Kidney glomerular epithelial cell (primary cell): ENCODE measurements at regions not wholly inside any gene's neighbourhood (a gene's known extent, or its start where the extent isn't known, plus 50 kb on each side); places are given as distances from the start of the nearest gene placed in this dataset.
A peak's percentile ranks its signal among the peaks of the same experiment; 100 is the strongest.

Source experiments
- DNase-seq: peaks from one replicate; lab custom pipeline; 2025; lab: John Stamatoyannopoulos, UW

- no peak for DNase-seq
Measured at GRCh38 chr6:104418839-104419238, 440.9 kb downstream of the HACE1 start.

DNA sequence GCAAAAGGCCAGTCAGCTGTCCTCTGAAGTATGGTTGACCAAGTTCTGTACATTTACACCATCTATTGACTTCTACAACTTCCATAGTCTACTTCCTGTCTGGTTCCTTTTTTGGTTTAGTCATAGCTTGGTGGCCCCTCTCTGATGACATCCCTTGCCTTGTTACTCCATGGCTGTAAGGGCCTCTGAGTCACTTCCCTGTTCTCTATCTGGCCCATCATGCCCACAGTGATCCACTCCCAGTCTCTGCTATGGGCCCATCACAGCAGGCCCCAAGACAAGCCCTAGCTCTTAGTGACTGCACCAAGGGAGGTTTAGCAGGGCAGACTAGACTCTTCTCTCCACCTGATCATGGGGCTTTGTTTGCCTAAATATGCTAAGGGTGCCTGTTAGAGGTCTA is 441.6 kb downstream of the HACE1 start:
- DNase-seq = no peak

- no peak for DNase-seq
Measured at GRCh38 chr6:104414723-104415122, 445.0 kb downstream of the HACE1 start.

DNA sequence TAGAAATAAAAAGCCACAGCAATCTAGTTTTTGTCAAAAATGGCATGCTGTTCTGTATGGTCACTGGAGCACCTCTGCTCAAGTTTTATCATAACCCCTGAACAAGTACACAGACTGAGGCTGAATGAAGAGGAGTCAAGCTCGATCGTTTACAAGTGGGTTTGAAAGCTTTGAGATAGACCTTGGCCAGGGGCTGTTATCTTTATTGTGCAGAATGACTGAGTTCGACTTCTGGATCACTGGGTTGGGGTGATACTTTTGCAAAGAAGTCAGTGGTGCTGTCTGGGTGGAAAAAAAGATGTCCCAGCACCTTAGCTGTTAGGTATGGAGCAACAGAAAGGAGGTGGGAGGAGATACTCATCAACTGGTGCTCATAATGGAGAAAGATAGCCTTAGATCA is 446.0 kb downstream of the HACE1 start:
- no peak for DNase-seq

DNA sequence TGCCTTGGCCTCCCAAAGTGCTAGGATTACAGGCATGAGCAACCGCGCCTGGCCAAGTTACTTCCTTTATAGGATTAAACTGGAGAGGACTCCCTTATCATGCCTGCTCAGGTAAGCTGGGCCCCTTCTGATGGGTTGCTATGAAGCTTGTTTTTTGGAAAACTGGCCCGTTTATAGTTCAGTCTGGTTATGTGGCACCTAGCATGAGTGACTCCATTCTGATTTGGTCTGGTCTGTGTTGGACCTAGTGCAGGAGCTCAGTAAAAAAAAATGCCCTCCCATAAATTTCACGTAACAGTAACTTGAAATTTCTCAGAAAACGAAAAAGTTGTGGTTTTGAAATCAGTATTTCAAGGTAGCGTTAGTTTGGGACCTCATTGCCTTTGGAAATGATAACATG is 448.4 kb downstream of the HACE1 start:
- DNase-seq = no peak

DNA sequence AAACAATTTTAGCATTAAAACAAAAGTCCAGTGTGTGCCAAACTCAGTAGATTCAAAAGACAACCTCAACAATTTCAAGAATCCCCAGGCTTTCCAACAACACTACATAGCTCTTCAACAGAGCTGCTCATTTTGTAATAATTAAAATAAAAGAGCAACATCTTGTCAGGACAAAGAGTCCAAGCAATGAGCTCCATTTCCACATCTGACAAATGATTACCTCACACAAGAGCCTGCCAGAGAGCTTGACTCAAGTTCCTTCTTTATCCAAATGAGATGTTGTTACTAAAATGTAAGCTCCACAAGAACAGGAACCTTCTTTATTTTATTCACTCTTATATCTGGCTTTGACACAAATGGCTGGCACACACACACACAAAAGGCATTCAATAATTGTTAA is 449.8 kb downstream of the HACE1 start:
- DNase-seq = no peak

GRCh38 chr6:104407957-104408356 is 451.8 kb downstream of the HACE1 start:
- no peak for DNase-seq

GRCh38 chr6:104404377-104404776 is 455.3 kb downstream of the HACE1 start:
- DNase-seq = no peak

DNA sequence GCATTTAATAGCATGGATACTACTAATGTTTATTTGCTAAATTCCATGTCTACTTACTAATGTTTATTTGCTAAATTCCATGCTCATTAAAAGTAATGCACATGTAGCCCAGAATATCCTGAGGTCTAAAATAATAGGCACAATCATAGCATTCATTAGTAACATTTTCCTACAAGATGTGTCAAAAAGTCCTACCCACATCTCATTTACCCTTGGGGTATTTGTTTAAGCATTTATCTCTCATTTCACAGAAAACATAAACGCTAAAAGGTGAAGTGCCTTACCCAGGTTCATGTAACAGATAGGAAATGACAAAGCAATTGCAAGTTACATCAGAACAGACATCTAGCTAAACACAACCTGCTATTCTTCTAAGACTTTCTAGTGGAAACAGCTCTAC is 457.1 kb downstream of the HACE1 start:
- DNase-seq = no peak

- DNase-seq = no peak
Measured at GRCh38 chr6:104401926-104402325, 457.8 kb downstream of the HACE1 start.

DNA sequence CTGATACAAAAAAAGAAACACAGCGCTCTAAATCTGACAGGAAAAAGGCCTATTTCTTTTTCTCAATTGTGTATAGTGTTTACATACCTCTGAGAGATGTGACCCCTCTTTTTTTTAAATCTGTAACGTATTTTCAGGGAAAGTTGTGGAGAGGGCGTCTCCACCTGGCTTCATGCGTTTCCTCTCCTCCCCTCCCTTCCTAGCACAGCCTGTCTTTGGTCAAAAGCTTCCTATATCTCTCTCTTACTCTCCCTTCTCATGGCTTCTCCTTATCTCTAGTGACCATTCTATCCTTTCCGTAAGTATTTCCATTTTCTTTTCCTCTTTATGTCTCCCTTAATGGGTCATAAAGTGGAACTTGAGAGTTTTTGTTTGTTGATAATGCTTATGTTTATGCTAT is 458.9 kb downstream of the HACE1 start:
- no peak for DNase-seq

DNA sequence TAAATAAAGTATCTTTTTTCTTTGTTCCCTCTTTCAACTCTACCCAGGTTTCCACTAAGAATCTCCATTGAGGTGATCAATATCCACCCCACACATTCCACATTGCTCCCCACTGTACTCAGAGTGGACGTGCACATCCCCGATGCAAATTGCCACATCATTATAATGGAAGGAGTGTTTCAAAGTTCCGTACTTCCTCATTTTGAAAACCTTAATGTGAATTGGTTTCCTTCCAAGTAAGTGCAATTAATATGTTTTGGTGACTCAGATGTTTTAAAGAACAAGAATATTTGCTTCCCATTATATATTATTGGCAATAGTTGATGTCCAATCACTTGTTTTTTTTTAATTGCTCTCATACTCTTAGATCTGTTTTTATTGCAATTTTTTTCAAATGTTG is 463.6 kb downstream of the HACE1 start:
- DNase-seq = no peak

GRCh38 chr6:104381907-104382306 is 477.8 kb downstream of the HACE1 start:
- DNase-seq = no peak

- DNase-seq = no peak
Measured at GRCh38 chr6:104365451-104366234, 494.1 kb downstream of the HACE1 start.

GRCh38 chr6:104357928-104358327 is 501.8 kb downstream of the HACE1 start:
- no peak for DNase-seq

DNA sequence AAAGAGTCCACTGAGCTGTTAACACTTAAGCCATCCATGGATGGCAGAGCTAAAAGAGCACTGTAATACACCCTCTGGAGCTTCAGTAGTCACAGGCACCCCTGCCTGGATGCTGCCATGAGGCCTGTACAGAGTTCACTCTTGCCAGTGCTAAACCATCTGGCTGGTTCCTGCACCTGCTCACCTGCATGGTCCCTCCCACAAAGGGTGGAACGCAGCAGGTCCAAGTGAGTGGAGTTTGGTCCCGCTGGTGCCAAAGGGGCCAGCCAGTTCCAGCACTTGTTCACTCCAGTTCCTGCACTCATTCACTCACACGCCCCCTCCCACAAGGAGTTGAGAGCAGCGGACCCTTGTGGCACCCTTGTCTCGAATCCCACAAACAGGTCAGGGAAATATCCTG is 503.5 kb downstream of the HACE1 start:
- no peak for DNase-seq

DNA sequence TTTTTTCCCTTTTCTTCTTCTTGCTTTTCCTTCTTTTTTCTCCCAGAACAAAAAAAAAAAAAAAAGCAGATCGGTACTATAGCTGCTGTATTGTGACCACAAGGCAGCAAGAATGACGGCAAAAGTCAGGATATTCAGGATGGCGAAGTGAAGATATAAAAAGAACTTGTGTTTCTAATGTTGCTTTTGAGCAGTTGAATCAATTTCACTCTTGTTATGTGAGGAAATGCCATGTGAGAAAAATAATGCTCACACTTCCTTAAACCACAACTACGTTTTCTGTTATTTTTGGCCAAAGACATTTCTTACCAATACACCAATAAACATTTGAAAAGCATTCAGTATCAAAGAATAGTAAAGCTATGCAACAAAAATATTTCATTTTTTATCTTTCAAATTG is 510.5 kb downstream of the HACE1 start:
- no peak for DNase-seq

- no peak for DNase-seq
Measured at GRCh38 chr6:104344223-104344622, 515.5 kb downstream of the HACE1 start.

DNA sequence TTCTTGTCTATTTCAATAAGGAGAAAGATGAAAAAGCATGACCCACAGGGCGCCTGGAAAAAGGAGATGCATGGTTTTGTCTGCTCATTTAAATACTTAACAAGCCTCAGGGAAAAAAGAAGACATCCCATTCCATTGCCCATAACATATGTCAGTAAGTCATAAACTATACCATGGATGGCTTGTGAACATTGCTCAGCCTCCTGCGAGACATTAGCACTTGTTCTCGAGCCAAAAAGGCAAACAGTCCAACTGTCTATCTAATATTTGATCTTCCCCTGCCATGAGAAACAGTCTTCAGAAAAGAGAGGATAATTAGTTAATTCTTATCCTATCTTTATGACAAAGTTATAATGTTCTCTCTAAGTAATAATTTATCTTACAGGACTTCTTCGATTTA is 527.4 kb downstream of the HACE1 start:
- no peak for DNase-seq

GRCh38 chr6:104326173-104327001 is 533.3 kb downstream of the HACE1 start:
- peak; percentile 52 for DNase-seq

DNA sequence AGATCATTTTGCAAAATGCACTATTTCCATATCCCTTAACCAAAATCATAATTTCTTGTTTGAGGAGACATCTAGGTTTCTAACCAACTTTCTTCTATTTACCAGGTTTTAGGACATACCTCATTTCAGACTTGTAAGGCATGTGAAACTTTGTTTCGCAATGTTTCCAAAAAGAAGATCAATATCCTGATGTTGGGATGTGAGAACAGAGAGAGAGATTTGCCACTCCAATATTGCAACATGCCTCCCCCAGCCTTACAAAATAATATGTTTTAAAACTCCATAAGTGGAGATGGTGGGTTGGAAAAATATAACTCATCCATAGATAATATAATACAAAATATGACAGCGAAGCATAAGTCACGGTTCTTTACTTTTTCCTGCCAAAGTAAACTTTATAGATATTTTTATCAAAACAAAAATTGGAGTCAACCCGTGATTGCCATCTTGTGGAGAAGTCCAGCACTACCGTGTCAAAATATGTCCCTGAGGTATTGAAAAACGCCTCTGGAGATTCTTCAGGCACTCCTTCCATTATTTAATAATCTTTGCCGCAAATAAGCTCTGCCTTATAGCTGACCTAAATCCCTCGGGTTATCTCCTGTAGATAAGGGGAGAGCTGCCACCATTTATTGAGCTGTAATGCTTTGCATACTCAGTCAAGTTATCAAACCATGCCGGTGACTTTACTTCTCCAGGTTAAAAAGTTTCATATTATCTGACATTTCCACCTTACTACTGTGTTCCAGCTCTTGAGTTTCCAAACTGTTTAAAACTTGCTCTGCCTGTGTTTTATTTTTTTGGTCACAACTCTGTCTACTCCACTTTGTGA is 534.2 kb downstream of the HACE1 start:
- DNase-seq = peak; percentile 32

GRCh38 chr6:104324301-104324700 is 535.4 kb downstream of the HACE1 start:
- DNase-seq = no peak

DNA sequence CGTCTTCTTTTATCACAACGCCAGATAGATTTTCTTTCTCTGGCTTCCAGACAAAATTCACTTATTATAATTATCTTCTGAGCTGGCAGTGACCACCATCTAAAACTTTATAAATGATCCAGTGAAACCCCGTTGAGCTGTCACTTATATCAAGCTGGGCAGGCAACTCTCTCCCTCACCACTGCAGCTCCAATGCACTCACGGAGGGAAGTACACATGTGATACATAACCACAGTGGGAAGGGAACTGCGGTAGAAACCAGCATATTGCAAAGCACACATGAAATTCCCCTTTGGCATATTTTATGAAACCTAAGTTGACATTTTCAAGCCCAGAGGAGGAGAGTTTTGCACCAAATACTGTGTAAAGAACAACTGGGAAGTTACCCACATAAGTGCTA is 536.9 kb downstream of the HACE1 start:
- no peak for DNase-seq
